ENCODE measurements at regions not wholly inside any gene's neighbourhood (a gene's known extent, or its start where the extent isn't known, plus 50 kb on each side); places are given as distances from the start of the nearest gene placed in this dataset.

DNA sequence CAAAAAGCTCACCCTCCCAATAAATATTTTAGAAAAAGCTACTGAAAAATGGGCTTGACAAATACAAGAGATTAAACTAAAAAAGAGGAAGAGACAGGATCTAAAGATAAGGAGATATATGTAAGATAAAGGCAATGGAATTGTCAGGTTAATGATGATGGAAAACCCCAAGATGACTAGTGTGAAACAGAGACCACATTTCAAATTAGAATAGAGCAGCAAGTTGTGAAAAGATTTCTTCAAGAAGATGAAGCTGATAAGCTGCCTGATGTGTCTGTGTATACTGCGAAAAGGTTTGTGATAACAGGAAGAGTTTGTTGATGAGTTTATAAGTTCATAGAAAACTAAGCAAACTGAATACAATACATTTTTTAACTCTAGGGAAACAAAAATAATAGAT, 840.1 kb upstream of the SLITRK5 start:
- Histone ChIP-seq H3K4me1 (ENCODE audit: insufficient read depth) (no peaks in the 10 kb centered on the region), H3K36me3 (ENCODE audit: low read depth) (no peaks in the 10 kb centered on the region), H3K79me2 (ENCODE audit: insufficient read depth) (no peaks in the 10 kb centered on the region), H3F3A (ENCODE audit: insufficient read depth) (no peaks in the 10 kb centered on the region), H3K9me2 (ENCODE audit: insufficient read depth) (no peaks in the 10 kb centered on the region), H3K4me3 (no peak overlapping the region), H3K9ac (no peak overlapping the region), H3K27me3 (replicated peaks; ENCODE audit: insufficient read depth) (no peaks in the 10 kb centered on the region), H3K4me2 (ENCODE audit: unreplicated experiment) (no peak overlapping the region), H2AFZ (no peak overlapping the region), H3K9me3 (ENCODE audit: low read depth) (no peaks in the 10 kb centered on the region), H3K27ac (no peak overlapping the region), H4K20me1 (ENCODE audit: insufficient read depth) (no peaks in the 10 kb centered on the region)
- no peak for DNase-seq
- no peak for TF ChIP-seq EZH2phosphoT487 (IDR thresholded peaks at IDR 0.05; ENCODE audit: insufficient read depth, low read depth)
- TF ChIP-seq EZH2 (IDR thresholded peaks at IDR 0.05; ENCODE audit: insufficient read depth, poor library complexity, severe bottlenecking), result no peak
- WGBS, 2 experiments (ENCODE audit: low coverage in 1 of 2, low lambda C conversion rate in 2 of 2, missing lambda C conversion rate in 2 of 2), result 52 to 54% methylated on average over 1 of the region's 1 CpG
- in situ Hi-C loops (cut with MboI), result no loop called here

- H3K9me3 ChIP-seq (ENCODE audit: low read depth), result no peaks in the 10 kb centered on the region
- no peaks in the 10 kb centered on the region for H3K27me3 ChIP-seq (replicated peaks; ENCODE audit: insufficient read depth)
- H3K27ac ChIP-seq, result no peak overlapping the region
- no peak overlapping the region for H3K9ac ChIP-seq
- H2AFZ ChIP-seq, result no peak overlapping the region
- H4K20me1 ChIP-seq (ENCODE audit: insufficient read depth), result no peaks in the 10 kb centered on the region
- in situ Hi-C loops (cut with MboI), result no loop called here
- TF ChIP-seq EZH2 (IDR thresholded peaks at IDR 0.05; ENCODE audit: insufficient read depth, poor library complexity, severe bottlenecking), result no peak
- TF ChIP-seq EZH2phosphoT487 (IDR thresholded peaks at IDR 0.05; ENCODE audit: insufficient read depth, low read depth), result no peak
- DNase-seq, result no peak
- H3K79me2 ChIP-seq (ENCODE audit: insufficient read depth), result no peaks in the 10 kb centered on the region
- H3K4me1 ChIP-seq (ENCODE audit: insufficient read depth), result no peaks in the 10 kb centered on the region
- no peaks in the 10 kb centered on the region for H3K36me3 ChIP-seq (ENCODE audit: low read depth)
- WGBS, 2 experiments (ENCODE audit: low coverage in 1 of 2, low lambda C conversion rate in 2 of 2, missing lambda C conversion rate in 2 of 2), result 33 to 40% methylated on average over 10 of the region's 10 CpGs
- H3K4me3 ChIP-seq, result no peak overlapping the region
- no peaks in the 10 kb centered on the region for H3K9me2 ChIP-seq (ENCODE audit: insufficient read depth)
- no peaks in the 10 kb centered on the region for H3F3A ChIP-seq (ENCODE audit: insufficient read depth)
- H3K4me2 ChIP-seq (ENCODE audit: unreplicated experiment), result no peak overlapping the region
Measured at GRCh38 chr13:86838411-86839120, 832.6 kb upstream of the SLITRK5 start.

DNA sequence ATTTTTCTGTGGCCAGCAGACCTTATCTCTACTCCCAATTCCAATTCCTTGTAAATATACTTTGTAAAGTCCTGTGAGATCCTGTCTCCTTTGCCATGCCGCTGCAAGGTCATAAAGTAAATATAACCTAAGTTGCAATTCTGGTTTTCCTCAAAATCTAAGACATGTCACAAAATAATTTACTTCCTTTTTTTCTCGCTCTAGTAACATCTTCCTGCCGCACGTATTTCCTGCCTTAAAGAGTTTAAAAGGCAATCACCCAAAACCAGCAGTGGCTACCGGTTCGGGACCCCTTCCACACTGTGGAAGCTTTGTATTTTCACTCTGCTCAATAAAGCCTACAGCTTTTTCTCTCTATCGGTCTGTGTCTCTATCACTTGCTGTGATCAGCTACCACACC, 832.0 kb upstream of the SLITRK5 start:
- no peaks in the 10 kb centered on the region for H3F3A ChIP-seq (ENCODE audit: insufficient read depth)
- H3K27ac ChIP-seq, result no peak overlapping the region
- H3K9ac ChIP-seq, result no peak overlapping the region
- no peaks in the 10 kb centered on the region for H3K9me3 ChIP-seq (ENCODE audit: low read depth)
- TF ChIP-seq EZH2phosphoT487 (IDR thresholded peaks at IDR 0.05; ENCODE audit: insufficient read depth, low read depth), result no peak
- TF ChIP-seq EZH2 (IDR thresholded peaks at IDR 0.05; ENCODE audit: insufficient read depth, poor library complexity, severe bottlenecking), result no peak
- no peak overlapping the region for H3K4me2 ChIP-seq (ENCODE audit: unreplicated experiment)
- no peaks in the 10 kb centered on the region for H4K20me1 ChIP-seq (ENCODE audit: insufficient read depth)
- H3K4me1 ChIP-seq (ENCODE audit: insufficient read depth), result no peaks in the 10 kb centered on the region
- in situ Hi-C loops (cut with MboI), result no loop called here
- no peaks in the 10 kb centered on the region for H3K27me3 ChIP-seq (replicated peaks; ENCODE audit: insufficient read depth)
- H3K36me3 ChIP-seq (ENCODE audit: low read depth), result no peaks in the 10 kb centered on the region
- H3K79me2 ChIP-seq (ENCODE audit: insufficient read depth), result no peaks in the 10 kb centered on the region
- DNase-seq, result no peak
- H3K9me2 ChIP-seq (ENCODE audit: insufficient read depth), result no peaks in the 10 kb centered on the region
- 21 to 23% methylated on average over 7 of the region's 7 CpGs for WGBS, 2 experiments (ENCODE audit: low coverage in 1 of 2, low lambda C conversion rate in 2 of 2, missing lambda C conversion rate in 2 of 2)
- H2AFZ ChIP-seq, result no peak overlapping the region
- H3K4me3 ChIP-seq, result no peak overlapping the region

DNA sequence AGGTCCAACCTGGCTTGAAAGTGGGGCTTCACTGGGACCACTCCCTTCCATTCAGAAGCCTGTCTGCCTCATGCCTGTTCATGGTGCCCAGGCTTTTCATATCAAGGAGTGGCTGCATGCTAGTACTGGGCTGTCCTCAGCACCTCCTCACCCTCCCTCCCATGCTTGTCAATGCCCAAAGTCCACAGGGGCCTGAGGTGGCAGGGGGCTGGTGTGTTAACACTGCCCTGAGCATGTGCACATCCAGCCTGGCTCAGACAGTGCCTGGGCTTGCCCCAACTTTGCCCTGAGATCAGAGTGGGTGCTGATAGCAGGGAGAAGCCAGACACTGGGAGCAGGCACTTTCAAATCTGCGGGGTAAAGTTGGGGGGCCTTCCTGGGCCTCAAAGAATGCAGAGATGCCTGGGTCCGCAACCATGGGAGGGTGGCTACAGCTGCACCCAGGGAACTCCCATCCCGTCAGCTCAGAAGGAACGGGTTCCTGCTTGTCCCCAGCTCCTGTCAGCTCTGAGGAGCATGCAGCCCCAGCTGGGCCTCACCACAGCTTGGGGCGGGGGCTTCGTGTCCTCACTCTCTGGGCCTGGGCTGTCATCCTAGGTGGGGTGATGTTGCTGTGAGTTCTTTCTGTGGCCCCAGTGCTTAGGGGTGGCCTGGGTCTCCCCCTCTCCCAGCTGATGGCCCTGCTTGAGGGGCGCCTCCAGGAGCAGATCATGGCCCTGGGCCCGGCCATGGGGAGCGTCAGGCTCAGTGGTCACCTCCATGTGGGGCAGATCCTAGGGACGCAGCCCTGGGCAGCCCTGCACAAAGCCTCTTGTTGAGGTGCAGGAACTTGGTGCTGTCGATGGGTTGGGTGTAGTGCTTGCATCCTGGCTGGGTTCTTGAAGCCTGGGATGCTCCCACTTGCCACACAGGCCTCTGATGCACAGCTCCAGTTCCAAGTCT, 830.6 kb upstream of the SLITRK5 start:
- in situ Hi-C loops (cut with MboI), result no loop called here
- WGBS, 2 experiments (ENCODE audit: low coverage in 1 of 2, low lambda C conversion rate in 2 of 2, missing lambda C conversion rate in 2 of 2), result 32 to 36% methylated on average over 11 of the region's 11 CpGs
- H3K4me3 ChIP-seq, result no peak overlapping the region
- no peak overlapping the region for H3K4me2 ChIP-seq (ENCODE audit: unreplicated experiment)
- H3K4me1 ChIP-seq (ENCODE audit: insufficient read depth), result no peaks in the 10 kb centered on the region
- no peak for TF ChIP-seq EZH2 (IDR thresholded peaks at IDR 0.05; ENCODE audit: insufficient read depth, poor library complexity, severe bottlenecking)
- TF ChIP-seq EZH2phosphoT487 (IDR thresholded peaks at IDR 0.05; ENCODE audit: insufficient read depth, low read depth), result no peak
- no peaks in the 10 kb centered on the region for H3K36me3 ChIP-seq (ENCODE audit: low read depth)
- H3K27ac ChIP-seq, result no peak overlapping the region
- no peak overlapping the region for H3K9ac ChIP-seq
- H3K9me2 ChIP-seq (ENCODE audit: insufficient read depth), result no peaks in the 10 kb centered on the region
- no peak for DNase-seq
- no peaks in the 10 kb centered on the region for H3F3A ChIP-seq (ENCODE audit: insufficient read depth)
- H3K79me2 ChIP-seq (ENCODE audit: insufficient read depth), result no peaks in the 10 kb centered on the region
- H3K27me3 ChIP-seq (replicated peaks; ENCODE audit: insufficient read depth), result no peaks in the 10 kb centered on the region
- no peaks in the 10 kb centered on the region for H3K9me3 ChIP-seq (ENCODE audit: low read depth)
- no peaks in the 10 kb centered on the region for H4K20me1 ChIP-seq (ENCODE audit: insufficient read depth)
- no peak overlapping the region for H2AFZ ChIP-seq

Measured in GM23248 (cell line).